GM18505 (cell line): ENCODE measurements at regions not wholly inside any gene's neighbourhood (a gene's known extent, or its start where the extent isn't known, plus 50 kb on each side); places are given as distances from the start of the nearest gene placed in this dataset.

ENCODE experiments used
- ATAC-seq: cut with Tn5 transposase; IDR thresholded peaks from one replicate; pipeline ENCODE4 v1.9.1; 2021; ENCODE audit not compliant: unreplicated experiment
- POLR2A ChIP-seq: IDR thresholded peaks from 4 replicates; pipeline ENCODE4 v1.6.1; 2011; ENCODE audit warnings: borderline replicate concordance; ENCODE audit not compliant: insufficient read depth, insufficient read length; ENCODE audit errors: extremely low read depth

DNA sequence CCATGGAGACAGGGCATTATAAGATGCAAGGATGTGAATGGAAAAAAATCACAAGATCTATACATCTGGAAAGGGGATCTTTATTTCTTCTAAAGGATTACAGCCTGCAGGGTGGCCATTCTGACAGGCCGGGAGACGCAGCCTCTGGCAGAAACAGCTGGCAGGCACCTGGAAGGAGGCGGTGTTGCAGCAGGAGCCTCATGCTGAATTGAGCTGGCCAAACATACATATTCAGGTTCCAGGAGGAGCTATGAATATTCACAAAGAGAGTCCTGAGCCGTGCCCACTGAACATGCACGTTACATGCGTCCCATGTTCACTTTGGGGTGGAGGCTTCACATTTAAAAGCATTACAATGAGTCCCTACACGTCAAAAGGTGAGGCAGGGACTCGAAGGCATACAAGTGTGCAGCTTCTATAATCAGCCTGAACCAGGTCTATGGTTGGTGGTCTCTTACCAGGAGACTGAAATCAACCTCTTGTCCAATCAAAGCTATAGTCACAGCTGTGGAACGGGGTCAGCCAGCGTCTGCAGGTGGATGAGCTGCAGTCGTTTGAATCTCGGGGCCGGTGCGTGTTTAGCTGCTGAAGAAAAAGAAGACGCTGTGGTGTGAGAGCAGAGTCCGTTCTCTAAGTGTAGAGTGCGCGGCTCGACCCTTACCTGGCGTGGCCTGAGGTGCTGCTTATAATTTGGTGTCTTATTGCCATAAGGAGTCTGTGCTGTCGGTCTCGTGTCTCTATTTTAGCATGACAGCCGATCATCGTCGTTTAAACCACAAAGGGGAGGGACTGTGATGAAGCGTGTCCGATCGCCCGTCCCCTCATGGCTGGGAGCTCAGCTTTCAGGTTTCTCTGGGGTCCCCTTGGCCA is 183.0 kb downstream of the ETS2 start:
- no peak for TF ChIP-seq POLR2A
- no peak for ATAC-seq

DNA sequence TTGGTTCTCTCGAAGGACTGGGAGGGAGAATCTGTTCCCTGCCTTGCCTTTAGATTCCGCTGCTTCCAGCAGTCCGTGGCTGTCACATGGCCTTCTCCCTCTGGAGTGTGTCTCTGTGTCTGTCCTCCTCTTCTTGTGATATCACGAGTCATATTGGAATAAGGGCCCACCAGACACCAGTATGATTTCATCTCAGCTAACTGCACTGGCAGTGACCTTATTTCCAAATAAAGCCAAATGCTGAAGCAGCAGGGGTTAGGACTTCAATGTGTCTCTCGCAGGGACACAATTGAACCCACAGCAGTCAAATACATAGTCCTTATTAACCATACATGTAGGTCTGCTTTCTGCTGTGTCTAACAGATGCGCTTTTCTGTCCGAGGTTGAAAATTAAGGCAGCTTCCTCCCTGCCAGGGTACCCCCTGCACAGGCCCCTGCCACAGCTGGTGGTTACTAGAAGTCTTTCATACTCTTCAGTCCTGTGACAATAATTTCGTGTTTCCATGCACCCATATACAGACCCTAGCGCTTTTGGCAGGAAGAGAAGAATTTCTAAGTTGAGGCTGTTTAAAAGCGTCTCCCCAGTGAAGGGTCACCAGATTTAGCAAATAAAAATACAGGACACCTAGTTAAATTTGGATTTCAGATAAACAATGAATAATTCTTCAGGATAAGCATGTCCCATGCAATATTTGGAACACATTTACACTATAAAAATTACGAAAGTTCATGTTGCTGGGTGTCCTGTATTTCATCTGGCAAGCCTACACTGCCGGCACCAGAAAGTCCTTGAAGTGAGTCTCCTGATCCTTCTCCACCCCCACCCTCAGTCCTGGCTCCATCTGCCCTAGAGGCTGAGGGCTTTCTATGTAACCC is 182.1 kb downstream of the ETS2 start:
- TF ChIP-seq POLR2A = no peak
- ATAC-seq = no peak

DNA sequence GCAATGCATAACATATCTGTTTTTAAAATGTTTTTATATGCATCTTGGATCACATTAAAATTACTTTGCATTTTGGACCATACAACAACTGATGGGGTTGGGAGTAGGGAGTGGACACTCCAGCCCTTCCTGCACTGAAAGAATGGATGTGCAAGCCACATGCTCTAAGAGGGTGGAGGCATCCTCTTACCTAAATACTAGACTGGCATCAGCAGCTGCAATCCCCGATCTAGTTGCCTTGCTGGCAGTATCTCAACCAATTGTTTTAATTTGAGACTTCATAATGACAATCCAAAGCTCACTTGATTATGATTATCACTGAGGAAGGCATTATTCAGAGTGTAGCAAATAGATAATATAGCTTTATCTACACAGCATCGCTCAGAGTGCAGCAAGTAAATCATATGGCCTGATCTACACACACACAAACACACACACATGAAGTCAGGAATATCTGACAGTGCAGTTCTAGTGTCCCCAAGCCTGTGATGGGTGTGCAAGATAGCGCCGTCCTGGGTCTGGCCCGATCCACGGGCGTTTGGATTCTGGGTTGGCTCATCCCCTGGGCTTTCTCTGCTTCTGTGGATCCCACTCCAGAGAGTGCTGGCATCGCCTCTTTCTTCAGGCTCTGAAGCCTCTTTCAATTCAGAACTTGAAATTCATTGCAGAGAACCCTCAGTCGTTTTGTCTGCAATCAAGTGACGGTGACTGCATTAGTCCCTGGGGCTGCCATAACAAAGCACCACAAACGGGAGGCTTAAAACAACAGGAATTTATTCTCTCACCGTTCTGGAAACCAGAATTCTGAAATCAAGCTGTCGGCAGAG is 181.3 kb downstream of the ETS2 start:
- no peak for ATAC-seq
- TF ChIP-seq POLR2A = no peak

DNA sequence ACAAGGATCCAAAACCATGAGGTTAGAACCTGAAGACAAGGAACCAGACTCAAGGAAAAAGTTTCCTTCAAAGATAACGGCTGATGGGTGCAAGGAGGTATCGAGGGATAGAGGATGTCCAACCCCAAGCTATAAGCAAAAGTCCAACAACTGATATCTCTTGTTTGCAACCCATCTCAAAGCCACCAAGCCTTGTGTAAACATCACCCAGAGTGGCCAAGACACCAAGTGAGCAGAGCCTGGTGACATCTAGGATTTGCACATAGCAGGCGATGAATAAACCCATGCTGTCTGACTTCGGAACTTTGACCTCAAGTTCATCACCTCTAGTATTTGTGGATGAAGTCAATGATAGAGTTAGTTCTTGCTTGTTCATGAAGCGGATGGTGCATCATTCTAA is 180.7 kb downstream of the ETS2 start:
- TF ChIP-seq POLR2A = no peak
- no peak for ATAC-seq

DNA sequence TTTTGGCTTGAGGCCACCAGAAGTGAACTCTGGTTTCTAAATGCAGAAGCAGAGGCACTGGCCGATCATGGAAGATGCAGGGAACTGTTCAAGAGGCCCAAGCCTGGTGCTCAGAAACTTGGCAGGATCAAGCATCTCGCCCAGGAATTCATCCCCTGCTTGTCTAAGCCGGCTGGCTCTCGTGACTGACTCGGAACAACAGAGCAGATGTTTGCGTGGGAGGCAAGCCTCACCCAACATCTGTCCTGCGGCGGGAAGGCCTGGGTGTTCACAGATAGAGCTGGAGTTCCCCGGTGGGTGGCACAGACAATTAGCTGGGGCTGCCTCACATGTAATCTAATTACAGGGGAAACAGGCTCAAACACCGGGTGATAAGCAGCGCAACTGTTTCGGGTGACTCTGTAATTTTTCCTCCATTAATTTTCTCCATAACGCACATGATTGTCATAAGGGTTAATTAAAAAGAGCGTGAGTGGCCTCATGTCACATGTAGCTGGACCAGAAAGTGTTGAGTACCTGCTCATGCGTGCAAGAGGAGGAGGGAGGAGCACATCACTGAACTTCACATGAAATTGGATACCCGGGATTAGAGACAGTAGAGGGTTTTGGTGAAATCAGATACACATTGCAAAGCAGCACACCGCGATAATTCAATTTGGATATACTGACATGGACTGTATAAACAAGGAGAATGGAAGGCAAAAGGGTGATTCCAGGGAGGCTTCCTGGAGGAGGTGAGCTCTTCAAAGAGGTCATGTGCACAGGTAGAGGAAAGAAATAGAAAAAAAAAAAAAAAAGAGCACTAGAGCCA is 180.0 kb downstream of the ETS2 start:
- TF ChIP-seq POLR2A = no peak
- peak; percentile 55 for ATAC-seq

DNA sequence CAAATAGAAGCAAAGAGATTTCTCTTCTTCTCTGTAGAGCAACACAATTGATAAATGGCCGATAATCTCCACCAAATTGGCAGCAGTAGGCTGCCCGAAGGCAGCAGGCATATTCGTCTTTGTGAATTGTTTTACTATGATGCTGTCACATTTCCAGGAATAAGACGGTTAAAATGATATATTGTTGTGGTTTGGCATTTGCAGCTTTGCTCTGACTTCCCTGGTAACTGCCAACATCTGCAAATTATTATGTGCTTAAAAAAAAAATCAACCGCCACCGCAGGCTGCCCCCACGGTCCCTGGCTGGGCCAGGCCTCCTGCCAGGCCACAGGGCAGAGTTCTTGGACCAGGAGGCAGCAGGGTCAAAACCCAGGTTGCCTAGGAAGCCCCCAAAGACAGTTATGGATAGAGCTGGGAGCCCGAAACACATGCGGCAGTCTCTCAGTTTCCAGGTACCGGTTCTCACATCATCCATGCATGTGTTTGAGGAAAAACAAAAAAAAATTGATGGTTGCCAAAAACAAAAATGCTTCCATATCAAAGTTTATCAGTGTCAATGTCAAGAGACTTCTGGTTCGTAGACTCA is 179.3 kb downstream of the ETS2 start:
- no peak for TF ChIP-seq POLR2A
- ATAC-seq = no peak

DNA sequence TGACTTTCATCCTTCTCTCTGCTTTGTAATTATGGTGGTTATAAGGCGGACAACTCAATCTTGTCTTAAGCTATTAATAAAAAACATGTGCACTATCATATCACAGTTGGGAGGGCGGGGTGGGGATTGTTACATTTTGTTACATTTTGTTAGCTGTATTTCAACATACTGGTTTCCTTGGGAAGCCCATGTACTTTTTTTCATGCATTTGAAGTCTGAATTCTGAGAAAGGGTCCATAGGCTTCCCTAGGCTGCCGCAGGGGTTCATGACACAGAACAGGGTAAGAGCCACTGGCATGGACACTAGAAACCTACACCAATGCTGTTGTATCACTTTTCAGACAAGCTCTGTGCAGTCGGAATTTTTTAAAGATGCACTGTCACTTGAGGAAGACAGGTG is 178.8 kb downstream of the ETS2 start:
- no peak for ATAC-seq
- TF ChIP-seq POLR2A = no peak

DNA sequence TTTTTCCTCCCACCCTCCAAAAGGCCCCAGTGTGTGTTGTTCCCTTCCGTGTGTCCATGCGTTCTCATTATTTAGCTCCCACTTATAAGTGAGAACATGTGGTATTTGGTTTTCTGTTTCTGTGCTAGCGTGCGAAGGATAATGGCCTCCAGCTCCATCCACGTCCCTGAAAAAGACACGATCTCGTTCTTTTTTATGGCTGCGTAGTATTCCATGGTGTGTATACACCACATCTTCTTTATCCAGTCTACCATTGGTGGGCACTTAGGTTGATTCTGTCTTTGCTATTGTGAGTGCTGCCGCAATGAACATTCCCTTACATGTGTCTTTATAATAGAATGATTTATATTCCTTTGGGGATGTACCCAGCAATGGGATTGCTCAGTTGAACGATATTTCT is 177.8 kb downstream of the ETS2 start:
- ATAC-seq = no peak
- no peak for TF ChIP-seq POLR2A

DNA sequence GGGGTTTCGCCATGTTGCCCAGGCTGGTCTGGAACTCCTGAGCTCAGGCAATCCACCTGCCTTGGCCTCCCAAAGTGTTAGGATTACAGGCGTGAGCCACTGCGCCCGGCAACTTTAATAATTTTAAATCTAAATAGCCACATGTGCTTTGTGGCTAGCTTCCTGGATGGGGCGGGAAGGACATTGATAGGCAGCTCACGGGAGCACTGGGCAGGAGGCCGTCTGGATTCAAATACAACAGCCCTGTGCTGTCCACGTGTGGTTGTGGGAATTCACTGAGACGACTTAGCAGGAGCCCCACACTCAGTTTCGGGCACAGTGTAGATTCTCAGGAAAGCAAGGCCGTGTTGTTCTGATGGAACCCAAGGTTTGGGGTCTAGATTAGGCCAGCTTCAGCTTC is 177.1 kb downstream of the ETS2 start:
- ATAC-seq = no peak
- no peak for TF ChIP-seq POLR2A

DNA sequence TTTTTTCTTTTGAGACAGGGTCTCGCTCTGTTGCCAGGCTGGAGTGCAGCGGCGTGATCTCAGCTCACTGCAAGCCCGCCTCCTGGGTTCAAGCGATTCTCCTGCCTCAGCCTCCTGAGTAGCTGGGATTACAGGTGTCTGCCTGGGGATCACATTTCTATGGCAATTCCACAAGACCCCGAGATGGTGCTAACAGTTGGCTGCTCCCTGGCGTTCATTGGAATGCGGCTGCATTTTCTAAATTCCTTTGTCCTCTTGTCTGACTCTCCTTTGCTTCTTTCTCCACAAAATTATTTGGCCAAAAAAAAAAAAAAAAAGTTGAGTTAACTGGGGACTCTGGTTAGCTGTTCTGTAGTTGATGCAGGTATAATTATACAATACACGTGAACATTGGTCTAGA is 176.4 kb downstream of the ETS2 start:
- no peak for ATAC-seq
- TF ChIP-seq POLR2A = no peak

DNA sequence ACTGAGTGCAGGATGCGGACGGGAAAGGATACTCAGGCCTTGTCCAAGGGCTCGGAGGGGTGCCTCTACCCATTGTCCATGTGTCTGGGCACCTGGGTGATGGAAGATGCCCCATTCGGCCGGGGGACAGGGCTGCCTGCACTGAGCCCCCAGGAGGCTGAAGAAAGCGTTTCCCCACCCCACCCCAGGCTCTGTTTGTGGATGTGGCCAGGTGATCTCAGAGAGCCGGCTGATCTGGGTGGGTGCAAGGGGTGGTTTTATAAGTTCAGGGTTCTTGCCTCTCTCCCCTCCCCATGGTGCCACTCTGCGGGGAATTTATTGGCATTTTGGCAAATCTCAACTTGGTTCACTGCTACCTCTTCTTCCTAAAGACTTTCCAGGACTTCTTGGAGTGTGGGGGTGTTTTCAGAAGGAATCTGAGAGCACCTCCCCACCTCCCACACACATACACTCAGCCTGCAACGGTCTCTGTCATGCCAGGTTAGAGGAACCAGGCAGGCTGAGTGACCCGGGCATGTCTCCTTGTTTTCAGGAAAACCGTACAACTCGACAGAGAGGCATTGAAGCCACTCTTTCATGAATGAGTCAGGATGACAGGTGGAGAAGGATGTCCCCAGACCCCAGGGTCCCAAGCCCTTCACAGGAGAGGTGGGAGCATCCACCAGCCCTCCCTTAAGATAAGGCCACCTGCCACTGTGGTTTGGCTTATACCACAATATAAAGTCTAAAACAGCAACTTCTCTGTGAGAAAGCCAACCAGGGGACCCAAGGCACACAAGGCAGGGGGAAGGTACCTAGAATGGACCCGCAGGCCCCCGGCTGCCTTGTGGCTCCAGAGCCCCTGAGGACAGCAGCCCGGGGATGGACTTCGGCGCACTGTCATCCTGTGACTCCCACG is 174.9 kb downstream of the ETS2 start:
- no peak for TF ChIP-seq POLR2A
- ATAC-seq = no peak

DNA sequence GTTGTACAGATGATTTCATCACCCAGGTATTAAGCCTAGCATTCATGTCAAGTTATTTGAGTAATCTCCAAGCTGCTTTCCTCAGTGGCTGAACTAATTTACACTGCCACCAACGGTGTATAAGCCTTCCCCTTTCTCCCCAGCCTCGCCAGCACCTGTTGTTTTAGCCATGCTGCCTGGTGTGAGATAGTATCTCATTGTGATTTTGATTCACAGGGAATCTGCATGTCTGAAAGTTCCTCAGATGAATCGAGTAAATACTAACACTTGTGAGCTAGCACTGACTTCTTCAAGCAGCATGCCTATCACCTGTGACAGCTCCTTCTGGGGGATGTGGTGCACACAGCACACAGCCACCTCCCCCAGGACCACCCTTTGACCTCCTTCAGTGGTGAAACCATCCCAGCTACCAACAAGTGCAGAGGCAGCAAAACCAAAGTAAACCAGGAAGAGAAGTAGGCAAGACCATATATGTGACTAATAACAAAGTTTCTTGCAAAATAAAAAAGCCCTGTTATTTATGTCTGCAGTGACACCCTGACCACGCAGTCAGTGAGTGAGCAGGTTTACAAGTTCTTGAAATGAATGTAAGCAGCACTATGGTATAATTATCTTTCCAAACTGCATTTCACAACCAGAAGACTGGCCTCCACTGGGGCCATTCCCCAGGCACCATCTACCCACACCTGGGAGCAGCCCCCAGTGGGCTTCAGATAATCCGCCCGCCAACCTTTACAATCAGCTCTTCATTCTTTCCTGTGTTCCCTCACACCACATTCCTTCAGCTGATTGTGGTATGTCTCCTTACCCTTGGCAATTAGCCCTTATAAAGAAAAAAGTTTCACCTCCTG is 173.8 kb downstream of the ETS2 start:
- TF ChIP-seq POLR2A = no peak
- ATAC-seq = no peak
